ENCODE measurements at regions not wholly inside any gene's neighbourhood (a gene's known extent, or its start where the extent isn't known, plus 50 kb on each side); places are given as distances from the start of the nearest gene placed in this dataset.

- TF ChIP-seq FOXP2 (optimal IDR thresholded peaks at IDR 0.05; ENCODE audit: borderline replicate concordance, extremely low read depth, extremely low read length, insufficient read depth) (no peak), SIN3A (IDR thresholded peaks at IDR 0.05; ENCODE audit: borderline replicate concordance, insufficient read depth, low read length) (no peak), POLR2AphosphoS5 (IDR thresholded peaks at IDR 0.05; ENCODE audit: low read depth, low read length) (no peak), REST (IDR thresholded peaks at IDR 0.05; ENCODE audit: insufficient read depth in 1 of 2, low read depth in 2 of 2, low read length in 2 of 2) (no peak), TAF1 (IDR thresholded peaks at IDR 0.05; ENCODE audit: borderline replicate concordance, insufficient read depth, low read length) (no peak)
These were observed 582.1 kb downstream of the RBFOX1 start for GRCh38 chr16:7914748-7915147.

- TF ChIP-seq FOXP2 (optimal IDR thresholded peaks at IDR 0.05; ENCODE audit: borderline replicate concordance, extremely low read depth, extremely low read length, insufficient read depth) (no peak), TAF1 (IDR thresholded peaks at IDR 0.05; ENCODE audit: borderline replicate concordance, insufficient read depth, low read length) (no peak), SIN3A (IDR thresholded peaks at IDR 0.05; ENCODE audit: borderline replicate concordance, insufficient read depth, low read length) (no peak), REST (IDR thresholded peaks at IDR 0.05; ENCODE audit: insufficient read depth in 1 of 2, low read depth in 2 of 2, low read length in 2 of 2) (no peak), POLR2AphosphoS5 (IDR thresholded peaks at IDR 0.05; ENCODE audit: low read depth, low read length) (no peak)
These were observed 579.5 kb downstream of the RBFOX1 start for GRCh38 chr16:7912132-7912531.

GRCh38 chr16:7910116-7910515 is 577.5 kb downstream of the RBFOX1 start:
- TF ChIP-seq TAF1 (IDR thresholded peaks at IDR 0.05; ENCODE audit: borderline replicate concordance, insufficient read depth, low read length) (no peak), REST (IDR thresholded peaks at IDR 0.05; ENCODE audit: insufficient read depth in 1 of 2, low read depth in 2 of 2, low read length in 2 of 2) (no peak), FOXP2 (optimal IDR thresholded peaks at IDR 0.05; ENCODE audit: borderline replicate concordance, extremely low read depth, extremely low read length, insufficient read depth) (no peak), SIN3A (IDR thresholded peaks at IDR 0.05; ENCODE audit: borderline replicate concordance, insufficient read depth, low read length) (no peak), POLR2AphosphoS5 (IDR thresholded peaks at IDR 0.05; ENCODE audit: low read depth, low read length) (no peak)

- TF ChIP-seq SIN3A (IDR thresholded peaks at IDR 0.05; ENCODE audit: borderline replicate concordance, insufficient read depth, low read length), result no peak
- no peak for TF ChIP-seq FOXP2 (optimal IDR thresholded peaks at IDR 0.05; ENCODE audit: borderline replicate concordance, extremely low read depth, extremely low read length, insufficient read depth)
- no peak for TF ChIP-seq POLR2AphosphoS5 (IDR thresholded peaks at IDR 0.05; ENCODE audit: low read depth, low read length)
- no peak for TF ChIP-seq REST (IDR thresholded peaks at IDR 0.05; ENCODE audit: insufficient read depth in 1 of 2, low read depth in 2 of 2, low read length in 2 of 2)
- TF ChIP-seq TAF1 (IDR thresholded peaks at IDR 0.05; ENCODE audit: borderline replicate concordance, insufficient read depth, low read length), result no peak
These were observed 555.8 kb downstream of the RBFOX1 start for GRCh38 chr16:7888411-7888810.

GRCh38 chr16:7887316-7887715 is 554.7 kb downstream of the RBFOX1 start:
- no peak for TF ChIP-seq SIN3A (IDR thresholded peaks at IDR 0.05; ENCODE audit: borderline replicate concordance, insufficient read depth, low read length)
- TF ChIP-seq FOXP2 (optimal IDR thresholded peaks at IDR 0.05; ENCODE audit: borderline replicate concordance, extremely low read depth, extremely low read length, insufficient read depth), result no peak
- TF ChIP-seq POLR2AphosphoS5 (IDR thresholded peaks at IDR 0.05; ENCODE audit: low read depth, low read length), result no peak
- no peak for TF ChIP-seq REST (IDR thresholded peaks at IDR 0.05; ENCODE audit: insufficient read depth in 1 of 2, low read depth in 2 of 2, low read length in 2 of 2)
- no peak for TF ChIP-seq TAF1 (IDR thresholded peaks at IDR 0.05; ENCODE audit: borderline replicate concordance, insufficient read depth, low read length)

Data from PFSK-1 (cell line).